CD1c-positive myeloid dendritic cell (primary cell): ENCODE measurements at regions not wholly inside any gene's neighbourhood (a gene's known extent, or its start where the extent isn't known, plus 50 kb on each side); places are given as distances from the start of the nearest gene placed in this dataset.

Experiments used
- DNase-seq: peaks from one replicate; pipeline ENCODE4 v3.0.0-alpha.2; 2016; ENCODE audit errors: extremely low spot score

DNA sequence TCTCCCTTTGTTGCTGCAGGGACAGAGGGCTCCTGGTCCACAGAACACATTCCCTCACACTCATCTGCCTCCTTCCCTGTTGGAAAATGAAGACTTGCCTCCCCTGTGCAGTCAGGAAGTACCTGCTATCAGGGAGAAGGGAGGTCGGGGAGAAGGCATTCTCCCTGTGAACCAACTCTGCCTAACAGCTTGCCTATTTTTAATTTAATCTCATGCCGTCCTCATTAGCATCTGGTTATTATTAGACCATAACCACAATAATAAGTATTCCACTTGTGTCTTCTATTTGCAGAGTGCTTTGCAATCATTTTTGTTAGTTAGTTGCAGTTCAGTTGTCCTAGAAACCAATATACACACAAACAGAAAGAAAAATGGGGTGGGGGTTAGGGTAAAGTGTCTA, 232.6 kb upstream of the SKOR2 start:
- DNase-seq, result no peak

DNA sequence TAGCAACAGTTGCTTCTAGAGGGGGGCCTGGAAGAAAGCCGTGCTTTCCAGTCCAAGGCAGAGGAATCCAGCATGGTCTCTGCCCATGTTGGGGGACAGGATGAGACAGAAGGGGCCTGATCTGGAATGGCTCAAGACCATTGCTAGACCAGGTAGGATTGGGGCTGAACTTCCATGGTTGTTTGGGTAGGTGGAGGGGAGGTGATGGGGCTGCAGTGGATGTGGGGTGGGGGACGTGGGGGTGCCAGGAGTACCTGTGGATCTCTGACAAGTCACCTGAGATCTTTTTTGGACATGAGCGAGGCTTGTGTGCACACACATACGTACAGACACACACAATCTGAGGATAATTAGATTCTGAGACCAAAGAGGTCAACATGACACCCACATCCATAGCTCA, 228.7 kb upstream of the SKOR2 start:
- no peak for DNase-seq

DNA sequence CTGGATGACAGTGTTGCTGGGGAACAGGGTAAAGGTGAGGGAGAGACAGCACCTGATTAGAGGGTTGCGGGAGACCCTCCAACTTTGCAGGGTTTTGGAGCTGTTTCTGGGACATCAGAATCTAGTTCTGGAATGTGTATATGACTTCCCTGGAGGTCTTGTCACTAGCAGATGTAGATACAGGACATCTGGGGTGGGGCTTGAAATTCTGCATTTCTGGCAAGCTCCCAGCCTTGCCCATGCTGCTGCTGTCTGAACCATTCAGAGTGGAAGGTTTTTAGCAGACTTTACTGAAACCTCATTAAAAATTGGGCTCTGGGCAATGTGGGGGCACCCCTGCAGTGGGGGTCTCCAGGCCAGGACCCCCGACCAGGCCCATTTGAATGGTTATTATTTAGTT, 220.3 kb upstream of the SKOR2 start:
- no peak for DNase-seq

GRCh38 chr18:47470941-47471340, 219.5 kb upstream of the SKOR2 start:
- DNase-seq, result no peak

DNA sequence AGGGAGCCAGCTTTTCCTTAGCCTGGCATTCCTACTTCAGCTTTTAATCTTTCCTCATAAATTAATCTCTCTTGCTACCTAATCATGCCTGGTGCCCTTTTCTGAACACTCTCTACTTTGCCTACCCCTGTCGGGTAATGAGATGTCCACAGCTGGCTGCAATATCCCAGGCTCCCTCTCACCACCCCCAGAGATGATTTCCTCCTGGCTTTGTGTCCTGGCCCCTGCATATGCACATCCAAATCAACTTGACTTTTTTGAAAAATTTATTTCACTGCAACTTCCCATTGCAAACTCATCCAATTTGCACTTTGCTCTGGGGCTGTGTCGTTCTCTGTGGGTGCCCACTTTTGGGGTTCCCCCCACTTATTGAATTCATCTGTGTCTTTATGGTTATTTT, 218.1 kb upstream of the SKOR2 start:
- no peak for DNase-seq

DNA sequence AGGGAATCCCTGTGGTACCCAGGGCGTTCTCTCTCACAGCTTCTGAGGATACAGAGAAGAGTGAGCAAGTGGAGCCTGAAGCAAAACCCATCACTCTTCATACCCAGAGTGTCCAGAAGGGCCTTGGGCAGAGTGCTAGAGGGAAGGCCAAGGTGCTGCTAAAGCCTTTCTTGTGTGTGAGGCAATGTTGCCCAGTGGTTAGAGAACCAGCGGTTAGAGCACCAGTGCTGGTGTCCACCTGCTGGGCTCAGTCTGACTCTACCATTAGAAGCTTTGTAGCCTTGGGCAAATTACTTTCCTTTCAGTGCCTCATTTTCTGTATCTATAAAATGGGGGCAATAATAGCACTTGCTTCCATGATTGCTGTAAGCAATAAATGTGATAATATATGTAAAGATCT, 210.5 kb upstream of the SKOR2 start:
- DNase-seq, result no peak

GRCh38 chr18:47461406-47461948, 210.0 kb upstream of the SKOR2 start:
- DNase-seq, result no peak

GRCh38 chr18:47458483-47458882, 207.0 kb upstream of the SKOR2 start:
- no peak for DNase-seq

DNA sequence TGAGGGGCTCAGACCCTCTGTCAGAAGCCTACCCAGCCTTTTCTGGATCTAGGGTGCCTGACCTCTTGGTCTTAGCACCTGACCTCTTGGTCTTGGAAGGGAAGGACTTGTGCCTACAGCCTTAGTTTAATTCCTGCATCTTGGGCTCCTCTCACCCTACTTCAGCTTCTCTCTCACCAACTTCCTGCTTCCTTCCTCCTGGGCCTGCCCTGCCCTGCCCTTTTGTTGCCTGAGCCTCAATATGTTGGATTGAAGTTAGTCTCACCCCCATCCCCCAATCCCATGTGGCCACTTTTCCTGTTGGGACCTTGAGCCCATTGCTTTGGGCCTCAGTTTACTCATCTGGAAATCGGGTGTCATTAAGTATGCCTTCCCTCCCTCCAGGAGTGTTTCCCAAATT, 206.2 kb upstream of the SKOR2 start:
- DNase-seq, result no peak

GRCh38 chr18:47453038-47453437, 201.6 kb upstream of the SKOR2 start:
- DNase-seq, result no peak

GRCh38 chr18:47448956-47449355, 197.5 kb upstream of the SKOR2 start:
- no peak for DNase-seq

GRCh38 chr18:47441914-47442313, 190.5 kb upstream of the SKOR2 start:
- no peak for DNase-seq

DNA sequence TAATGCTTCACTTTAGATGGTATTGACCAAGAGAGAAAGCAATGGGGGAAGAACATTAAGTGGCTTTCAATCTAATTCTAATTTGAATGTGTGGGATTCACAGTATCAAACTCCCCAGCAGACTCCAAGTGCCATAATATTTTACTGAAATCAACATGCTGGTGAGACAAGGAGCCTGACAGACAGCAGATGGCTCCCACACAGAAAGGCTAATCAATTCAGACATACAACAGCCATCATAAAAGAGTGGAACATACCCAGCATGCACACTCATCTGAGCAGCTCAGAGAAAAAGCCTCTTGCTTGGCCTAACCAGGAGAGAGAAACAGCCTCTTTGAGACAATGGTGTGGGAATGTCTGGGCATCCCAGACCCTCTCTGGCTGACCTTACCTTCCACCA, 186.5 kb upstream of the SKOR2 start:
- no peak for DNase-seq

DNA sequence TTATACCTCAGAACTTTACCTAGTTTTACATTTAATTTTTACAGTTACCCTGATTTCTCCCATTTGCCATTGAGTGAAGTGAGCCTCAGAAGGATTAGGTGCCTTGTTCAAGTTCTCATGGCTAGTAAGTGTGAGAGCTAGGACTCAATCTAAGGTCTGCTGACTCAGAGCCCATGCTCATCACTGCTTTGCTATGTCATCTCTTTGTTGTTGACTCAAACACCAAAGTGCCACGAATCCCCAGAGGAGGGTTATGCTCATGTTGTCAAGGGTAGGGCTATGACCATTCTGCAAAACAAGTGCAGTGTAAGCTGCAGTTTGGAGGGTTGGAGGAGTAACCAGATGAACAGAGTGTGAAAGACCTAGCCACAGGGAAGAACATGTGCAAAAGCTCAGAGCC, 185.4 kb upstream of the SKOR2 start:
- DNase-seq, result no peak

- DNase-seq, result no peak
Observed at GRCh38 chr18:47434214-47434746, 182.8 kb upstream of the SKOR2 start.

GRCh38 chr18:47427923-47428637, 176.6 kb upstream of the SKOR2 start:
- no peak for DNase-seq

GRCh38 chr18:47427072-47427471, 175.6 kb upstream of the SKOR2 start:
- no peak for DNase-seq

DNA sequence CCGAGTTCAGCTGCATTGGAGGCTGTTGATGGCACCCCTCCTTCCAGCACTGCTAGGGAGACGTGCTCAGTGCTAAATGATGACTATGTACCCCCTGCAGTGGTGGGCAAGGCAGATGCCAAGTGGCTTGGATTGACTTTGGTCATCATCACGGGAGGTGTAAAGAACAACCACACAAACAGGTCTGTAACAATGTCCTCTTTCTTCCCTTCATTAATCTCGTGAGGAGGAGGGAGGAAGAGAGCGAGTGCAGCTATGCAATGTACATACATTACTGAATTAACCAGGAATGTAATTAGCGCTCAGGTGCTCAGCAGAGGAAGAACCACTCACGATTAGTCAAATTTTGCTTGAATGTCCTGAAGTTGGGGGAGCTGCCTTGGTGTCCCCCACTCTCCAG, 173.9 kb upstream of the SKOR2 start:
- no peak for DNase-seq

DNA sequence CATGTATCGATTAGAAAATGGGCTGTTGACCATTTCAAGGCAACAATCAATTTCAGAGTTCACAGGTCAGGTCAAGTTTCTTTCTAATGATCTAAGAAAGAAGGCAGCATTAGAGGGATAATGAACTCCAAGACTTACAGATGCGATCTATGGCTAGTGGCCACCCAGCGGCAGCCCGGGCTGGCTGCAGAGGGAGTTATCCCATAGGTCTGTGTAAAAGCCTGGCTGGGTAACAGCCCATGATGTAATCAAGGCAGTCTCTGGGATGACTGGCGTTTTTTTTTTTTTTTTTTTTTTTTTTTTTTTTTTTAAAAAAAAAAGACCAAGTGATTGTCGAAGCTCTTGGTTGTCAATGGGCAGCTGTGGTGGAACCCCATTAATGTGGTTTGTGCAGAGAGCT, 171.1 kb upstream of the SKOR2 start:
- no peak for DNase-seq

DNA sequence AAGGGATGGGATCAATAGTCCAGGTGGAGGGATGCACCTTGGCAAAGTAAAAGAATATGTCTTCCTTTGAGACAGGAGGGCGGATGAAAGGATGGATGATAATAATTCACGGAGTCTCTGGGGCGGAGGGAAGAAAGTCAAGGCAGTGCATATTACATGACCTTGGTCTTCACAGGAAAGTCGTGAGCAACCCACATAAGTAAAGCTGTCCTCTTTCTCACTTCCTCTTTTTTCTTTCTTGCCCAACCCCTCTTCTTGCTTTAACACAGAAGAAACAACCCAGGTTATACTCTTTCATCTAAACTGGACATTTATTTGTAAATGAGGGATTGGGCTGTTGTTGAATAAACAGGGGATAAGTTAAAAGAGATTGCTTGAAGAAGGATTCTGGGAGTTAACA, 168.7 kb upstream of the SKOR2 start:
- DNase-seq, result no peak

DNA sequence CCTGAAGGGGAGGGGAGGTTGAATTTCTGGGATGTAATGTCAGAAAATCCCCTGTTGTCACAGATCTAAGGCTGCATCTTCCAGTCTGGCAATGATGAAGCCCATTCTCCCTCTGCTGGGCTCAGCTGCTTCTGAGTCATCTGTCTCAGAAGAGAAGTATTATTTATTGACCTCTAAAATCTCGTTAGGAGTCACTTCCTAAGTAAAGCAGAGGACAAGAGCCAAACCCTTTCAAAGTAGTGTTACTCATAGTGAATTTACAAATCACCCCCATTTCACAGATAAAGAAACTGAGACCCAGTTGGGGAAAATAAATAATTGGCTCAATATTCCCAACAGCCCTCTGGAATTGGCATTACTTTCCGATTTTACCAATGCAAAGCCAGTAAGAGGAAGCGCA, 167.3 kb upstream of the SKOR2 start:
- peak; percentile 5 for DNase-seq

DNA sequence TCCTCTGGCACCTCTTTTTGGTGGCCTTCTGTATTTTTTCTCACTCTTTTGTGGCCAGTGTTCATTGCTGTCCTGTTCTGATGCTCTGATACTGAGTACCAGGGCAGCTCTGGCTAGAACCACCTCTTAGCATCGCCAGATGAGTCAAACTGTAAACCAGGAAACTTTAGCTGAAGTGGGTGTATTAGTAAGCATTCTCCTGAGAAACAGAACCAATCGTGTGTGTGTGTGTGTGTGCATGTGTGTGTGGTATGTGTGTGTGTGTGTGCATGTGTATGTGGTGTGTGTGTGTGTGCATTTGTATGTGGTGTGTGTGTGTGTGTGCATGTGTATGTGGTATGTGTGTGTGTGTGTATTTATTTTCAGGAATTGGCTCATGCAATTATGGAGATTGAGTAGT, 166.3 kb upstream of the SKOR2 start:
- no peak for DNase-seq

DNA sequence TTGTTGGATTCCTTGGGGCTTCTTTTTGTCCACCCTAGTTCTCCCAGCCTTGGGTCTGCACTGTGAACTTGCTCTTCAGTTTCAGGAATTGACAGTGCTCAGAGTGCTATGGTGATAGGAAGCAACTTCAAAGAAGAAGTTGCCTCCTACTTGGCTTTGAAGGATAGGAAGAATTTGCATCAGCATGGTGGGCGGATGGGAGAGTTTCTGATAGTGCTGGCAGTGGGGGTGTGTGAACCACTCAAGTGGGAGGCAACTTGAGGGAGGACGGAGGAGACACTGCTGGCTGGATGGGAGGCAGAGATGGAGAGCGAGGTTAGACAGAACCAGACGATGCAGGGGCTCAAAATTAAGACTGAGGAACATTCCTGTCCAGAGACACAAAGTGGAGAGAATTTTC, 164.4 kb upstream of the SKOR2 start:
- DNase-seq, result no peak

DNA sequence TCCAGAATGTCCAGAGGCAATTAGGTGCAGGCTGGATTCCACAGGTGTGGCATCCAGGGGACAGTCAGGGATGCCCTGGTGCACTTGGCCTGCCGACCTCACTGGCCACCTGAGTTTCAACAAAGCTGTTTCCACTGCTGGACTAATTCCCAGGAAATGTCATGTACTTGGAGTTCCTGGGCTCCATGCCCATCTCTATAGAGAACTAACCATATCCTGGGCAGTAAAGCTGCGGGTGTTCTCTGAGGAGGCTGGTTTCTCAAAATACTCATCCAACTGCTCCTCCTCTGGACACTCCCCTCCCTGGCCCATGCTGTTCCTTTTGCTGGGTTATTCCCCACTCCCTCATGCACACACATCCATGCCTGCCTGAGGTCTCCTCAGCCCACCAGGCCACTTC, 161.9 kb upstream of the SKOR2 start:
- no peak for DNase-seq
